Kasumi-1 (cell line): ENCODE measurements at regions not wholly inside any gene's neighbourhood (a gene's known extent, or its start where the extent isn't known, plus 50 kb on each side); places are given as distances from the start of the nearest gene placed in this dataset.
"Not testable (repeated sequence)": the region's sequence is repeated elsewhere in the genome, so short reads cannot be mapped to it uniquely, and the experiment has no call there.

ENCODE experiments used
- DNase-seq, 2 experiments: peaks; one replicate each; lab custom pipeline; 2025; lab: John Stamatoyannopoulos, UW

GRCh38 chr13:100766570-100766969 is 92.0 kb upstream of the TMTC4 start:
- DNase-seq, result not testable (repeated sequence)

- DNase-seq, result no peak
These were observed 90.3 kb upstream of the TMTC4 start for GRCh38 chr13:100764937-100765336.

- DNase-seq, result not testable (repeated sequence)
These were observed 87.5 kb upstream of the TMTC4 start for GRCh38 chr13:100762126-100762525.

- DNase-seq, result no peak
These were observed 81.3 kb upstream of the TMTC4 start for GRCh38 chr13:100755891-100756290.

GRCh38 chr13:100754459-100754858 is 79.9 kb upstream of the TMTC4 start:
- no peak for DNase-seq

- DNase-seq, result no peak
These were observed 78.8 kb upstream of the TMTC4 start for GRCh38 chr13:100753376-100753775.

- no peak for DNase-seq
These were observed 77.2 kb upstream of the TMTC4 start for GRCh38 chr13:100751826-100752225.

GRCh38 chr13:100746953-100747683 is 72.5 kb upstream of the TMTC4 start:
- DNase-seq, result no peak

GRCh38 chr13:100738176-100738855 is 63.7 kb upstream of the TMTC4 start:
- DNase-seq, result peak; percentile 33 to 46

- DNase-seq, result no peak
These were observed 60.9 kb upstream of the TMTC4 start for GRCh38 chr13:100735494-100735893.

- DNase-seq, result no peak
These were observed 59.7 kb upstream of the TMTC4 start for GRCh38 chr13:100734194-100734720.

- DNase-seq, result no peak
These were observed 58.7 kb upstream of the TMTC4 start for GRCh38 chr13:100733261-100733660.

GRCh38 chr13:100728201-100728600 is 53.6 kb upstream of the TMTC4 start:
- DNase-seq, result no peak

GRCh38 chr13:100725472-100725871 is 50.9 kb upstream of the TMTC4 start:
- DNase-seq, result no peak

GRCh38 chr13:100724568-100724967 is 50.0 kb upstream of the TMTC4 start:
- DNase-seq, result no peak
